Endothelial cell of umbilical vein (primary cell): ENCODE measurements at regions not wholly inside any gene's neighbourhood (a gene's known extent, or its start where the extent isn't known, plus 50 kb on each side); places are given as distances from the start of the nearest gene placed in this dataset.

ENCODE experiments used
- BruUV-seq: library from RNA; stranded (reverse); fragments of 400-500 nt; replicated peaks from 2 replicates; lab custom pipeline; 2021; lab: Mats Ljungman, UMichigan
- CTCF ChIA-PET: fragments of 300-600, 350-600 bp; sonication (Branson Sonifier 250); formaldehyde crosslinking; loops from one replicate; lab custom pipeline; 2021; ENCODE audit warnings: antibody characterized with exemption, inconsistent platforms; lab: Charles Lee
- POLR2A ChIA-PET: fragments of 300-600, 350-600 bp; sonication (Branson Sonifier 250); formaldehyde crosslinking; loops from one replicate; lab custom pipeline; 2021; ENCODE audit warnings: antibody characterized with exemption, inconsistent platforms; lab: Charles Lee
- DNase-seq: peaks from one replicate; pipeline ENCODE4 v3.0.0-alpha.2; 2011; ENCODE audit warnings: low read depth, low spot score
- FAIRE-seq: peaks from 2 replicates; lab custom pipeline; 2011; peaks lifted over from hg19 to GRCh38; lab: Jason Lieb, UNC
- H2AFZ ChIP-seq: 2 replicates; pipeline ENCODE4 v1.6.0; 2012; ENCODE audit warnings: low read depth, low read length, control low read depth, inconsistent platforms
- H3K27ac ChIP-seq: 2 replicates; pipeline ENCODE4 v1.5.1; 2011; ENCODE audit warnings: low read depth, mild to moderate bottlenecking, control low read depth, low read length, moderate library complexity; ENCODE audit not compliant: insufficient read depth
- H3K27me3 ChIP-seq, 2 experiments: 2 replicates each; pipeline versions ENCODE4 v1.6.0 to v1.6.1; 2011; ENCODE audit warnings: low read length in 2 of 2, mixed read lengths in 1 of 2; ENCODE audit not compliant: control insufficient read depth in 2 of 2, insufficient read depth in 2 of 2
- H3K36me3 ChIP-seq, 2 experiments: 2 replicates in 1 of 2; 3 replicates in 1 of 2; pipeline ENCODE4 v1.5.1; 2011; ENCODE audit warnings: low read length in 2 of 2, mild to moderate bottlenecking in 1 of 2, moderate library complexity in 1 of 2; ENCODE audit not compliant: control insufficient read depth in 2 of 2, insufficient read depth in 2 of 2; ENCODE audit errors: extremely low read depth in 1 of 2
- H3K4me1 ChIP-seq: 3 replicates; pipeline ENCODE4 v1.5.1; 2011; ENCODE audit warnings: mild to moderate bottlenecking, low read length; ENCODE audit not compliant: control insufficient read depth, insufficient read depth; ENCODE audit errors: extremely low read depth
- H3K4me2 ChIP-seq: 2 replicates; pipeline ENCODE4 v1.6.1; 2011; ENCODE audit warnings: low read length, control low read depth, mixed read lengths; ENCODE audit not compliant: insufficient read depth
- H3K4me3 ChIP-seq, 3 experiments: fragments of 200-600 bp in 1 of 3; sonication (generic), shearing (Covaris generic) in 1 of 3; replicated peaks in 1 of 3; 2 replicates each; pipeline ENCODE4 v1.5.1; 2011 to 2016; ENCODE audit warnings: control low read depth in 3 of 3, low read length in 3 of 3, mild to moderate bottlenecking in 2 of 3, inconsistent platforms in 1 of 3, low read depth in 1 of 3, moderate library complexity in 1 of 3; ENCODE audit not compliant: insufficient read depth in 1 of 3
- H3K79me2 ChIP-seq: 2 replicates; pipeline ENCODE4 v1.6.0; 2012; ENCODE audit warnings: low read length, inconsistent platforms; ENCODE audit not compliant: control insufficient read depth, insufficient read depth
- H3K9ac ChIP-seq: replicated peaks from 2 replicates; pipeline ENCODE3; 2011; ENCODE audit warnings: low read length, control low read depth; ENCODE audit not compliant: insufficient read depth; ENCODE audit errors: extremely low read depth
- H3K9me1 ChIP-seq: replicated peaks from 3 replicates; pipeline ENCODE4 v1.6.0; 2011; ENCODE audit warnings: mild to moderate bottlenecking, low read length; ENCODE audit not compliant: control insufficient read depth, insufficient read depth; ENCODE audit errors: extremely low read depth
- H3K9me3 ChIP-seq: replicated peaks from 2 replicates; pipeline ENCODE4 v1.5.1; 2012; ENCODE audit warnings: low read length, inconsistent platforms; ENCODE audit not compliant: control insufficient read depth, insufficient read depth
- H4K20me1 ChIP-seq: replicated peaks from 2 replicates; pipeline ENCODE3; 2011; ENCODE audit warnings: mild to moderate bottlenecking, low read length; ENCODE audit not compliant: control insufficient read depth, insufficient read depth; ENCODE audit errors: extremely low read depth
- EZH2 ChIP-seq: IDR thresholded peaks from 2 replicates; pipeline ENCODE4 v1.6.1; 2012; ENCODE audit warnings: borderline replicate concordance, low read depth, mild to moderate bottlenecking, moderate library complexity, low read length, inconsistent platforms; ENCODE audit not compliant: severe bottlenecking
- FOS ChIP-seq: IDR thresholded peaks from 2 replicates; pipeline ENCODE4 v1.6.1; 2011; ENCODE audit warnings: mild to moderate bottlenecking, low read length, moderate library complexity, borderline replicate concordance; ENCODE audit not compliant: insufficient read depth
- GATA2 ChIP-seq: IDR thresholded peaks from 2 replicates; pipeline ENCODE4 v1.7.0; 2011; ENCODE audit warnings: low read depth, mild to moderate bottlenecking, moderate library complexity, mixed read lengths, low read length; ENCODE audit not compliant: insufficient read length, insufficient read depth
- JUN ChIP-seq: IDR thresholded peaks from 2 replicates; pipeline ENCODE4 v1.6.1; 2011; ENCODE audit warnings: borderline replicate concordance, low read depth; ENCODE audit not compliant: insufficient read length, insufficient read depth
- MYC ChIP-seq: IDR thresholded peaks from one replicate; pipeline ENCODE4 v1.6.1; 2011; ENCODE audit warnings: mild to moderate bottlenecking, low read depth, low read length
- POLR2A ChIP-seq: IDR thresholded peaks from 2 replicates; pipeline ENCODE4 v1.6.1; 2012; ENCODE audit warnings: low read depth, mild to moderate bottlenecking, control low read depth, low read length
- POLR2AphosphoS5 ChIP-seq: IDR thresholded peaks from 2 replicates; pipeline ENCODE4 v1.6.1; 2012; ENCODE audit warnings: low read depth, mild to moderate bottlenecking, control low read depth, low read length, moderate library complexity; ENCODE audit not compliant: insufficient read depth
- dilution Hi-C: fragments of 300-500 bp; cut with MboI; formaldehyde crosslinking; loops from one replicate; pipeline ENCODE4 v1.15.0; 2019; ENCODE audit warnings: low sequenced_read_pairs; ENCODE audit not compliant: extremely low pct_ligation_motif_present
- intact Hi-C: fragments of 100-400 bp; cut with micrococcal nuclease; formaldehyde crosslinking; loops from one replicate; pipeline ENCODE4 v1.10.0; 2022
- TF ChIP-seq, protein P1 (sequence below): IDR thresholded peaks from 2 replicates; pipeline ENCODE4 v1.6.1; 2011; ENCODE audit not compliant: insufficient read depth, insufficient read length
- TF ChIP-seq, protein P2 (sequence below), 2 donors: IDR thresholded peaks; 1 replicate in 1 of 2; 2 replicates in 1 of 2; pipeline ENCODE4 v1.5.1; 2011; ENCODE audit warnings: low read length in 2 of 2, mild to moderate bottlenecking in 2 of 2, moderate library complexity in 2 of 2, control low read depth in 1 of 2, inconsistent platforms in 1 of 2, low read depth in 1 of 2; ENCODE audit not compliant: insufficient read depth in 1 of 2; ENCODE audit errors: extremely low read depth in 1 of 2

DNA sequence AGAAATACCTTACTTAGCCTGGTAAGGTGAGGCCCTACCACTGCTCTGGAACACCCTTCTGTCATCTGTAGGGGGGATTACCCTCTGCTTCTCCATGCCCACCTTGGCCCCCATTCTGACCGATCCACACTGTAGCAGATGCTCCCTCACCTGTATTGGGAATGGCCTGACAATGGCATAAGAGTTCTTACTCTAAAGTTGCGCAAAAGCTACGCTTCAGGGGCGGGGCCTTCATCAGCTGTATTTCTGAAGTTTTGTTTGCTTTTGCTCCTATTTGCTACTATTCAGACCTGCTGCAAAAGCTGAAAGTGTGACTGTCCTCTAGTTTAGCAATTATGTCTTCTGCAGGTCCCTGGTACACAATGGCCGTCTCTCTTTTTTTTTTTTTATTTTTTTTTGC, 252.6 kb downstream of the TLE3 start:
- TF ChIP-seq JUN, result no peak
- TF ChIP-seq MYC, result no peak
- TF ChIP-seq, protein P1, sequence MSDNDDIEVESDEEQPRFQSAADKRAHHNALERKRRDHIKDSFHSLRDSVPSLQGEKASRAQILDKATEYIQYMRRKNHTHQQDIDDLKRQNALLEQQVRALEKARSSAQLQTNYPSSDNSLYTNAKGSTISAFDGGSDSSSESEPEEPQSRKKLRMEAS, result no peak
- no peak for TF ChIP-seq FOS
- no peak for TF ChIP-seq GATA2
- TF ChIP-seq, protein P2, sequence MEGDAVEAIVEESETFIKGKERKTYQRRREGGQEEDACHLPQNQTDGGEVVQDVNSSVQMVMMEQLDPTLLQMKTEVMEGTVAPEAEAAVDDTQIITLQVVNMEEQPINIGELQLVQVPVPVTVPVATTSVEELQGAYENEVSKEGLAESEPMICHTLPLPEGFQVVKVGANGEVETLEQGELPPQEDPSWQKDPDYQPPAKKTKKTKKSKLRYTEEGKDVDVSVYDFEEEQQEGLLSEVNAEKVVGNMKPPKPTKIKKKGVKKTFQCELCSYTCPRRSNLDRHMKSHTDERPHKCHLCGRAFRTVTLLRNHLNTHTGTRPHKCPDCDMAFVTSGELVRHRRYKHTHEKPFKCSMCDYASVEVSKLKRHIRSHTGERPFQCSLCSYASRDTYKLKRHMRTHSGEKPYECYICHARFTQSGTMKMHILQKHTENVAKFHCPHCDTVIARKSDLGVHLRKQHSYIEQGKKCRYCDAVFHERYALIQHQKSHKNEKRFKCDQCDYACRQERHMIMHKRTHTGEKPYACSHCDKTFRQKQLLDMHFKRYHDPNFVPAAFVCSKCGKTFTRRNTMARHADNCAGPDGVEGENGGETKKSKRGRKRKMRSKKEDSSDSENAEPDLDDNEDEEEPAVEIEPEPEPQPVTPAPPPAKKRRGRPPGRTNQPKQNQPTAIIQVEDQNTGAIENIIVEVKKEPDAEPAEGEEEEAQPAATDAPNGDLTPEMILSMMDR (IDR thresholded peaks at IDR 0.05; ENCODE audit: extremely low read depth in 1 of 2, insufficient read depth in 1 of 2, low read depth in 1 of 2, low read length in 2 of 2), result no peak
- no peak for TF ChIP-seq EZH2
- no peak for TF ChIP-seq POLR2A
- no peak for TF ChIP-seq POLR2AphosphoS5
- Histone ChIP-seq H3K9ac (no peak overlapping the region), H3K79me2 (no peaks in the 10 kb centered on the region), H3K4me2 (no peak overlapping the region), H3K4me3 (no peak overlapping the region), H3K9me3 (no peaks in the 10 kb centered on the region), H3K4me1 (no peaks in the 10 kb centered on the region), H2AFZ (no peak overlapping the region), H3K36me3 (no peaks in the 10 kb centered on the region), H3K27me3 (no peaks in the 10 kb centered on the region), H3K27ac (no peak overlapping the region), H3K9me1 (no peaks in the 10 kb centered on the region), H4K20me1 (no peaks in the 10 kb centered on the region)
- dilution Hi-C loops, result no loop called here
- FAIRE-seq (no peak), DNase-seq (no peak)
- POLR2A ChIA-PET, result no interaction called here
- CTCF ChIA-PET, result no interaction called here
- no TSS peak for BruUV-seq
- intact Hi-C loops, result no loop called here
